ENCODE measurements at regions not wholly inside any gene's neighbourhood (a gene's known extent, or its start where the extent isn't known, plus 50 kb on each side); places are given as distances from the start of the nearest gene placed in this dataset.
"Not testable (repeated sequence)": the region's sequence is repeated elsewhere in the genome, so short reads cannot be mapped to it uniquely, and the experiment has no call there.

GRCh38 chr14:94823556-94824341 lies 53.8 kb upstream of the GSC start:
- POLR2A ChIA-PET, result no interaction called here

GRCh38 chr14:94821705-94822104 lies 51.8 kb upstream of the GSC start:
- no peak for TF ChIP-seq CTCF (IDR thresholded peaks at IDR 0.05; ENCODE audit: insufficient read depth, low read depth, low read length)
- Histone ChIP-seq H3K4me3 (ENCODE audit: low read depth, low read length) (no peak overlapping the region), H3K36me3 (ENCODE audit: control insufficient read depth, insufficient read depth, low read length) (no peaks in the 10 kb centered on the region), H3K27me3 (ENCODE audit: control insufficient read depth, insufficient read depth, low read length) (no peaks in the 10 kb centered on the region)
- ChIA-PET POLR2A (no interaction called here), CTCF (no interaction called here)
- DNase-seq (ENCODE audit: low read depth), result no peak

More at GRCh38 chr14:94823556-94824341, 53.8 kb upstream of the GSC start:
- no peak for TF ChIP-seq CTCF (IDR thresholded peaks at IDR 0.05; ENCODE audit: insufficient read depth, low read depth, low read length)
- Histone ChIP-seq H3K4me3 (ENCODE audit: low read depth, low read length) (no peak overlapping the region), H3K36me3 (ENCODE audit: control insufficient read depth, insufficient read depth, low read length) (no peaks in the 10 kb centered on the region), H3K27me3 (ENCODE audit: control insufficient read depth, insufficient read depth, low read length) (no peaks in the 10 kb centered on the region)
- CTCF ChIA-PET, result interaction anchor here (0.7 kb wide), 1 partner anchor 37 kb away, joined by 3 read pairs; no protein-coding TSS in a partner anchor
- no peak for DNase-seq (ENCODE audit: low read depth)

GRCh38 chr14:94820932-94821331 lies 51.0 kb upstream of the GSC start:
- POLR2A ChIA-PET; CTCF ChIA-PET; H3K4me3 ChIP-seq (ENCODE audit: low read depth, low read length); H3K36me3 ChIP-seq (ENCODE audit: control insufficient read depth, insufficient read depth, low read length); H3K27me3 ChIP-seq (ENCODE audit: control insufficient read depth, insufficient read depth, low read length); DNase-seq (ENCODE audit: low read depth): not testable (repeated sequence)

All from BJ (cell line).